ENCODE measurements at regions not wholly inside any gene's neighbourhood (a gene's known extent, or its start where the extent isn't known, plus 50 kb on each side); places are given as distances from the start of the nearest gene placed in this dataset.
A peak's percentile ranks its signal among the peaks of the same experiment; 100 is the strongest.

DNA sequence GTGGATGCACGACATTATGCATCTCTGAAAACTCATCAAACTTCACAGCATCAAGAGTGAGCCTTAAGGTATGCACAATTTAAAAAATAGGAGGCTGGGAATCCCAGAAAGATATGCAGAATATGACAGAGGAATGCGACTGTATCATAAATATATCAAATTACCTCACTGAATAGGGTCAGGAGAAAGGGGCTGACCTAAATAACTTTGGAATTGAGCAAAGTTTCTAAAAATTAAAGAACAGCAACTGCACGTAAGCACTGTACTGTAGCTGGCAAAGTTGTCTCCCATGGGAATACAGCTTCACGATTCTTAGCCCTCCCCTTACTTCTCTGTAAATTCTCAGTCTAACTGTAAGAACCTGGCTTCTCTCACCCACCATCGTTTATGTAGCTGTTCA, 397.4 kb upstream of the ZFP42 start:
- DNase-seq (ENCODE audit: low spot score): no peak

- no peak for DNase-seq (ENCODE audit: low spot score)
Observed at GRCh38 chr4:187602339-187603092, 393.1 kb upstream of the ZFP42 start.

DNA sequence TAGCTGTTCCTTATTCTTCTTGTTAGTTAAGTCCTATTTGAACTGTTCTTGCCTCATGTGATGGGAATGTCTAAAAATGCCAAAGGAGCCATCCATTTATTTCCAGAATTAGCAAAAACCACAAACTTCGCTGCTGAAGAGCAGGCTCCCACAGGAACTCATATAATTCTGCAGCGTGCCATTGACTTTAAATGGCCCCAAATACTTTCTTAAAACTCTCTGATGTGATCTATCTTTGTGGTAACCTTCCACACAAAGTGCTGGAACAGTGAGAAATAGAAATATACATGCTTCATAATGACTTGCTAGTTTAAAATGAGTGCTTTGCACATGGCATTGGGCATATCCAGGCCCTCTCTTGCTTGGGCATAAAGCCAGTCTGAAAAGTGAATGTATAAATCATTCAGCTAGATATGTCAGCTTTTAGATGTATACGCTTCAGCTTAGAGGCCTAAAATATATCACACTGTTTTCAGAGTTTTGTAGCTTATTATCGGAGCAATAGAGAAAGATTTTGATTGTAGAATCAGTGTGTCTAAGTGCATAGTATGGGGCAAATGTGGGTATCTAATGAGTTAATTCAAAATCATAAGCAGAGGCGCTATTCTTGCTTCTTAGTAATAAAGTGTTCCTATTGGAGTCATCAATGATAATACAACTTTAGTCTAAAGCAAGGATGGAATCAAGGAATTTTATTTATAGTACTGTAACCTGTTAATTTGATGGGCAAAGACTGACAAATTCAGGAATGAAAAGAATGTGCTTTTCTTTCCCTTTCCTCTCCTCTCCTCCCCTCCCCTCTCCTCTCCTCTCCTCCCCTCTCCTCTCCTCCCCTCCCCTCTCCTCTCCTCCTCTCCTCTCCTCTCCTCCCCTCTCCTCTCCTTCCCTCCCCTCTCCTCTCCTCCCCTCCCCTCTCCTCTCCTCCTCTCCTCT, 392.2 kb upstream of the ZFP42 start:
- DNase-seq (ENCODE audit: low spot score): no peak

DNA sequence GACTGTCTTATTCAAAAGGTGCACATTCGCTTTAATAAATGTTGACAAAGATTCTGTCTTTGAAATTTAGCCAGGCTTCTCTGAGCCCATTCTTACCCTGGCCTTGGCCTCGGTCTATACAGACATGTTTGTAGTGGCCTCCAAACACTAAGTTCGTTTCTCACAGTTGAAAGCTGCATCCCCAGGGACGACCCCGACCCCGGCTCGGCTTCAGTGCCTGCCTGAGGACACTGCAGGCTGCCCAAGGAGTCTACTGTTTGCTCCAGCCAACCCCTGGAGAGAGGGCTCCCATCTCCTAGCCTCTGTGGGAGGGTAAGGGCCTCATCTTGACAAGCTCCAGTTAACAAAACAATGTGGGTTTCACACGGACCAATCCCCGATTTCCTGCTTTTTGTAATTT, 390.6 kb upstream of the ZFP42 start:
- DNase-seq (ENCODE audit: low spot score): no peak

DNA sequence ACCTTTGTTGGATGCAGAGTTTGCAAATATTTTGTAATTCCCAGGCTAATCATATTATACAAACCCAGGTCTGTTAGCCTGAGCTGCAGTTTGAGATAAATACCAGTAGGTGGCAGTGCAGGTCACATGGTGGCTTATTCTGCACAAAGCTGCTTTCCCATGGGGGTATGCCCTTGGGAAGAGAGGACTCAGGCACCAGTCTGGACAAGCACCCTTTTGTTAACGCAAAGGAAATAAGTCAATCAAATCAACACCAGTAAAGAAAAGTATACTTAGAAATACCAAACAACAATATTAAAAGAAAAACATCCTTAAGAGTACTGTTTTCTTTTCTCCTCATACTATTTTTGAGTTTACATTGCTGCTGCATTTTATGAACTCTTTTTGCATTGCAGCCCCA, 389.0 kb upstream of the ZFP42 start:
- DNase-seq (ENCODE audit: low spot score): peak; percentile 9

DNA sequence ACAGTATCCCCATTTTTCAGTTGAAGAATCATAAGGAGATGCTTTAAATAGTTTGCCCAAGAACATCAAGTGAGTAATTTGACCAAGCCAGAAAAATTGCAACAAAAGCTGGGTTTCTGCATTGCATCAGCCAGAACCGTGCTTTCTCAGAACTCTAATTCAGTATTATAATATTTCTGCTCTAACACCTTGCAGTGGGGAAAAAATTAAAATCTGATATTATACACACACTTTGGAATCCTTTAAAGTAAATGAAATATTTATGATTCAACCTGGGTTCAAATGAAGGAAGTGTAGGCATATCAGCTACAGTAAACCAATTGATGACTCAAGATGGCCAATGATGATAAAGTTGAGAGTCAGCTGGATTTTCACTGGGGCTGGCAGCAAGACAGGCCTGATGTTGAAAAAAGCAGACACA, 387.6 kb upstream of the ZFP42 start:
- no peak for DNase-seq (ENCODE audit: low spot score)

DNA sequence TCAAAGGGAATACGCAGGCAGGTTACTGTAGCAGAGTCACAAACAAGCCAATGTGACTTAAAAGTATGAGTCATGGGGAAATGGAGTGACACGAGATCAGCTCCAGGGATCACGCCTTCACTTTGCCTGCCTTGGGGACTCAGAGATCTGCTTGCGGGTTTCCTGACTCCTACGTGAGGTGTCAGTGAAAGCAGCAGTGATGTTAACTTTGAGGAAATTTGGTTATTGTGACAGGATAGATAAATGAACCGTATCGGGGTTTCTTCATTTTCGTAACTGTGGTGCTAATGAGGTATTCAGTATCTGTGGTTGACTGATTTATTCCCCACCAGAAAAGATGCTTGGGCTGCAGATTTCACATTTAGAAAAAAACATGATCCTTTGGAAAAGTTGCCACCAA, 383.3 kb upstream of the ZFP42 start:
- DNase-seq (ENCODE audit: low spot score): no peak

- no peak for DNase-seq (ENCODE audit: low spot score)
Observed at GRCh38 chr4:187613089-187613839, 382.3 kb upstream of the ZFP42 start.

DNA sequence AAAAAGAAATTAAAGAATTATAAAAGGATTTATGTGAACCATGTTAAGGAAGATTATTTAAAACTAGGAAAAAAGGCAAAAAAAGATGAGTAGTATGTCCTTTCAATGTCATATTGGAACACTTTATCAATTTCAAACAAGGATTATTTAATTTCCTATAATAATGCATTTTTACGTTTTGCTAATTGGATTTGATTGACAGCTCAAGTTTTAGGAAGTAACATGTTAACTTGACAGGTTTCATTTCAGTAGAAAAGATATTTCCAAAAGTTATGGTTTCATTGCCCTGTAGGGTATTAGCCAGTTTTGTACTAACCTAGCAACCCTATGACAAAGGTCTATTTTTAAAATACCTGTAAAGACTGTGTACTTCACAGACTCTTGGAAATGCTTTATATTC, 379.6 kb upstream of the ZFP42 start:
- no peak for DNase-seq (ENCODE audit: low spot score)

- DNase-seq (ENCODE audit: low spot score): no peak
Observed at GRCh38 chr4:187617113-187617512, 378.5 kb upstream of the ZFP42 start.

DNA sequence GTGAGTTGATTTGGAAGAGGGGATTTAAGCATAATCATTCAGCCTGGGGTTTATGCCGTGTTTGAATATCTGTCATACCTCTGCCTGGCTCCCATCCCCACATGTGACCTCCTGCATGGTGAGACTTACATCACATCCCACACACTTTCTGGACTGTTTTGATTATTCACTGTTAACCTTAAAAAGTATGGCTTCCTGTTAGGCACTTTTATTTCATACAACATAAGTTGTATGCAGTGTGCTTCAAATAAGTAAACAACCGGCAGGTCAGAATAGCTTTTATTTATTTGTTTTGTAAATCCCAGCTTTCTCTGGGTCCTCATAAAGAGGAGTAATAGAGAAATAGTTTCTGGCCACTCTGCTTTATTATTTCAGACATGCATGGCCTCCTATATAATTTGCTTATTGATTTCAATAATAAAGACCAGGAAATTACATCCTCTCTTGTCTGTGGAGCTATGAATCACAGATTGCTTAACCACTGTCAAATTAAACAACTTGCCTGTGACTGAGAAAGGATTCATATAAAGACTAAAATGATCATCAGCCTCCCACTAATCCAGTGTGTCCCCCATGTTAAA, 376.8 kb upstream of the ZFP42 start:
- DNase-seq (ENCODE audit: low spot score): no peak

DNA sequence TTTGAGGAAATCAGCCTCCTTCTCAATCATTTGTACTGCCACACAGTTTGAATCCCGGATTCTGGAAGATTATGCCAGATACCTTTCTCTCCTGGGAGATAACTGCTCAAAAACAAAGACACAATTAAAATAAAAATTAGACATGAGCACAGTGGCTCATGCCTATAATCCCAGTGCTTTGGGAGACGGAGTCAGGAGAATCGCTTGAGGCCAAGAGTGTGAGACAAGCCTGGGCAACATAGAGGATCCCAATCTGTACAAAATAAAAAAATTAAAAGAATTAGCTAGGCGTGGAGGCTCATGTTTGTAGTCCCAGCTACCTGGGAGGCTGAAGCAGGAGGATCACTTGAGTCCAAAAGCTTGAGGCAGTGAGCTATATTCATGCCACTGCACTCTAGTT, 376.3 kb upstream of the ZFP42 start:
- no peak for DNase-seq (ENCODE audit: low spot score)

GRCh38 chr4:187632260-187632995, 363.1 kb upstream of the ZFP42 start:
- DNase-seq (ENCODE audit: low spot score): no peak

DNA sequence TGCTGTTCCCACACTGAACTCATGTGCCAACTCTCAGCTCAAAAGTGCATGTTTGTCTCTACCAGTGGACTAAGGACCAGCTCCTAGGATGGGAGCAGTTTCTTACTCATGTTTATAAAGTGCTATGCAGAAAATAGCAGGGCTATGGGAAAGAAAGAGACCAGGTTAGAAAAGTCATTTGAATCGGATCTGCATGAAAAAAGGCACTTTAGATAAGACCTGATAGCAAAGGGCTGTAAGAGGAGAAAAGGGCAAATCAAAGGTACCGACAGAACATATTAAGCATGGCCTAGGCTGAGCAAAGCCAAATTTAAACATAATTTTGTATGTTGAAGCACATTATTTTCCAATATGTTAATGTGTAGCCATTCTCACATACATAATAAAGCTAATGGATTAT, 362.3 kb upstream of the ZFP42 start:
- DNase-seq (ENCODE audit: low spot score): no peak

- DNase-seq (ENCODE audit: low spot score): no peak
Observed at GRCh38 chr4:187656959-187657358, 338.6 kb upstream of the ZFP42 start.

- DNase-seq (ENCODE audit: low spot score): no peak
Observed at GRCh38 chr4:187663076-187663475, 332.5 kb upstream of the ZFP42 start.

DNA sequence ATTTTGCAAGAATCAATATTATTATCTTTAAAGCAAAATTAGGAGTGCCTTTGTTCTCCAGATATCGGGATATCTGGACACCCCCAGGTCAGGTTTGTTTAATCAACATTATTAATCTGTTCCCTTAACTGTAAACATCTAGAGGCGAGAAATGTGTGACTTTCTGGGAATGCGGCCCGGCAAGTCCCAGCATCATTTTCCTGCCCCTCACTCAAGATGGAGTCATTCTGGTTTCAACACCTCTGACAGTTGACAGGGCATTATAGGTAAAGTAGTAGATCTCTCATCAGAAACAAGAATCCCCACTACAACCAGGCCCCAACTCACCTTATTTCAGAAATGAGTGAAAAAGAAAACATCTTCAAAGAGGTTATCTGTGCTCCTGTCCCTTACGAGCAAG, 331.6 kb upstream of the ZFP42 start:
- no peak for DNase-seq (ENCODE audit: low spot score)

DNA sequence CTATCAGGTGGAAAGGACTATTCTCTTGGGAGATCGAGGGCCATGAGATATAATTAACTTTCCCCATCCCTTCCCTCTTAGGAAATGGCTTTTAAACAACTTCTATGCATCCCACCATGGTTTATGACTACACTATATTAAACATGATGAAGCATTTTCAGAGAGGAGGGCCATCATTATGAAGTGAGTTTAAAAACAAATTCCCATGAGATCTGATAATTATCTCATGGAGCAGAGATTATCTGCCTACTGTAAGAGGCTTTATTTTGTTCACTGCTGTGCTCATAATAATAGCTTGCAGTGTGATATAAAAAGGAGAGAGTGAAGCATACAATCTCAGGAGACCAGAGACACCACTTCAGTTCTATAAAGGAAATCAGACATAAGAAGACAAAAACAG, 330.5 kb upstream of the ZFP42 start:
- no peak for DNase-seq (ENCODE audit: low spot score)

GRCh38 chr4:187666034-187666433, 329.5 kb upstream of the ZFP42 start:
- no peak for DNase-seq (ENCODE audit: low spot score)

DNA sequence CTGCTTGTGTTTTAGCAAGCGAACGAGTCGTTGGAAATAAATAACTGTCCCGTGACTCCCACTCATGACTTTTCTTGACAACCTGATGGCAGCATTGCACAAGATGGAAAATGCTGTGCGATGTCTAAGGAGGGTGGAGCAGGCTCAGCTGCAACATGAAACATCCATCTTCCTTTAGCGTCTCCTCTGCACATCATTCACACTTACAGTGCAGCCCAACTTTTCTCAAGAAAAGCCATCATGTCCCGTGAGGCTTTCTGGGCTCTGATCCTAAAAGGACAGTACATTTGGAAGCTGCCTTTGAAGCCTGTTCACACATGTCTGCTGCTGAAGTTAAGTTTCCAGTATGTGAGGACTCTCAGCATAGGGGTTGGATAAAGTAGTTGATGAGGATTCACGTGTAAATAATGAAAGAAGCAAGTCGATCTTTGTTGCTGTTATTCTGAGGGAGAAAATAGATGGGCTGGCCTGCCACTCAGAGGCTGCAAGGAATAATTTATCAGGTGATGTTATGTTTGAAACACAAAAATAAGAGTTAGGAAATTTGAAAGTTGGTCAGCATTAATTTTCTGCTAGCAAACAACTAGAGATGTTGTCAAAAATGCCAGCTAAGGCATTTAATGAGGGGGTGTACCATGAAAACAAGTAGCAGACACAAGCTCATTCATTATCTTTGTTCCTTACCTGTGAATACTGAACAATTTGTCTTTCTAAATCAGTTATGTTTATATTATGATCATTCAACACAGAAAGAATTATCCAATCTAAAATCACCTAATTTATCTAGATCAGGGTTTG, 328.7 kb upstream of the ZFP42 start:
- no peak for DNase-seq (ENCODE audit: low spot score)

All from HuH-7.5 (cell line).